Tibial nerve (tissue), 4 donors: ENCODE measurements at regions not wholly inside any gene's neighbourhood (a gene's known extent, or its start where the extent isn't known, plus 50 kb on each side); places are given as distances from the start of the nearest gene placed in this dataset.
"Not testable (repeated sequence)": the region's sequence is repeated elsewhere in the genome, so short reads cannot be mapped to it uniquely, and the experiment has no call there.

Experiments used
- DNase-seq, 2 donors: peaks; one replicate each; pipeline ENCODE4 v3.0.0-alpha.2; 2019; ENCODE audit warnings: low spot score in 2 of 2
- H3K27ac ChIP-seq, 4 donors: fragments of 200-600 bp; sonication (generic) in 3 of 4; one replicate each; pipeline ENCODE4 v1.5.1; 2017 to 2019; ENCODE audit warnings: mild to moderate bottlenecking in 1 of 4
- H3K27me3 ChIP-seq, 2 donors: fragments of 200-600 bp; sonication (generic) in 1 of 2; one replicate each; pipeline versions ENCODE4 v1.5.1 to v1.6.0; 2017 to 2019
- H3K36me3 ChIP-seq, 3 donors: fragments of 200-600 bp; sonication (generic); one replicate each; pipeline ENCODE4 v1.5.1; 2018 to 2019
- H3K4me1 ChIP-seq, 4 donors: fragments of 200-600 bp; sonication (generic) in 3 of 4; one replicate each; pipeline ENCODE4 v1.5.1; 2017 to 2019
- H3K4me3 ChIP-seq, 4 donors: fragments of 200-600 bp; sonication (generic) in 3 of 4; one replicate each; pipeline ENCODE4 v1.5.1; 2017 to 2019; ENCODE audit warnings: mild to moderate bottlenecking in 1 of 4, moderate library complexity in 1 of 4
- H3K9me3 ChIP-seq, 4 donors: fragments of 200-600 bp; sonication (generic) in 3 of 4; one replicate each; pipeline ENCODE4 v1.5.1; 2017 to 2019
- EP300 ChIP-seq, 2 donors: sonication (generic); formaldehyde crosslinking; IDR thresholded peaks; one replicate each; pipeline ENCODE4 v1.6.1; 2017; ENCODE audit warnings: antibody characterized with exemption in 2 of 2, mild to moderate bottlenecking in 1 of 2
- POLR2A ChIP-seq, 2 donors: fragments of 450-650 bp; IDR thresholded peaks; one replicate each; pipeline ENCODE4 v1.6.1; 2017; ENCODE audit warnings: antibody characterized with exemption in 2 of 2, mild to moderate bottlenecking in 2 of 2, moderate library complexity in 2 of 2
- WGBS, 2 donors: methylation state at CpG; one replicate each; pipeline ENCODE4 v1.1.5; 2018; 5-methylcytosine and 5-hydroxymethylcytosine counted together
- TF ChIP-seq, protein P1 (sequence below), 5 experiments: fragments of 200-600 bp in 3 of 5; fragments of 450-650 bp in 2 of 5; sonication (generic) in 3 of 5; IDR thresholded peaks; one replicate each; pipeline ENCODE4 v1.5.1; 2016 to 2019; ENCODE audit warnings: antibody characterized with exemption in 5 of 5, mild to moderate bottlenecking in 3 of 5, moderate library complexity in 2 of 5

DNA sequence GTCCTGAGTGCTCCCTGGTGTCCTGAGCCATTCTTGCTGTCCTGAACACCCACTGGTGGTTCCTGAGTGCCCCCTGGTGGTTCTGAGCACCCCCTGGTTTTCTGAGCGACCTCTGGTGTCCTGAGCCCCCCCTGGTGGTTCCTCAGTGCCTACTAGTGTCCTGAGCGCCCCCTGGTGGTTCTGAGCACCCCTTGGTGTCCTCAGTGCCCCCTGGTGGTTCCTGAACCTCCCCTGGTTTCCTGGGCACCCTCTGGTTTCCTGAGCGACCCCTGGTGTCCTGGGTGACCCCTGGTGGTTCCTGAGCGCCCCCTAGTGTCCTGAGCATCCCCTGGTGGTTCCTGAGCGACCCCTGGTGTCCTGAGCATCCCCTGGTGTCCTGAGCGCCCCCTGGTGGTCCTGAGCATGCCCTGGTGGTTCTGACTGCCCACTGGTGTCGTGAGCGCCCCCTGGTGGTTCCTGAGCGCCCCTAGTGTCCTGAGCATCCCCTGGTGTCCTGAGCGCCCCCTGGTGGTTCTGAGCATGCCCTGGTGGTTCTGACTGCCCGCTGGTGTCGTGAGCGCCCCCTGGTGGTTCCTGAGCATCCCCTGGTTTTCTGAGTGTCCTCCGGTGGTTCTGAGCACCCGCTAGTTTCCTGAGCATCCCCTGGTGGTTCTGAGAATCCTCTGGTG, 473.1 kb downstream of the TMEM121 start:
- TF ChIP-seq EP300 (IDR thresholded peaks at IDR 0.05) (no peak), POLR2A (IDR thresholded peaks at IDR 0.05) (no peak)
- TF ChIP-seq, protein P1, sequence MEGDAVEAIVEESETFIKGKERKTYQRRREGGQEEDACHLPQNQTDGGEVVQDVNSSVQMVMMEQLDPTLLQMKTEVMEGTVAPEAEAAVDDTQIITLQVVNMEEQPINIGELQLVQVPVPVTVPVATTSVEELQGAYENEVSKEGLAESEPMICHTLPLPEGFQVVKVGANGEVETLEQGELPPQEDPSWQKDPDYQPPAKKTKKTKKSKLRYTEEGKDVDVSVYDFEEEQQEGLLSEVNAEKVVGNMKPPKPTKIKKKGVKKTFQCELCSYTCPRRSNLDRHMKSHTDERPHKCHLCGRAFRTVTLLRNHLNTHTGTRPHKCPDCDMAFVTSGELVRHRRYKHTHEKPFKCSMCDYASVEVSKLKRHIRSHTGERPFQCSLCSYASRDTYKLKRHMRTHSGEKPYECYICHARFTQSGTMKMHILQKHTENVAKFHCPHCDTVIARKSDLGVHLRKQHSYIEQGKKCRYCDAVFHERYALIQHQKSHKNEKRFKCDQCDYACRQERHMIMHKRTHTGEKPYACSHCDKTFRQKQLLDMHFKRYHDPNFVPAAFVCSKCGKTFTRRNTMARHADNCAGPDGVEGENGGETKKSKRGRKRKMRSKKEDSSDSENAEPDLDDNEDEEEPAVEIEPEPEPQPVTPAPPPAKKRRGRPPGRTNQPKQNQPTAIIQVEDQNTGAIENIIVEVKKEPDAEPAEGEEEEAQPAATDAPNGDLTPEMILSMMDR (IDR thresholded peaks at IDR 0.05), result peak in 1 of 5 experiments; percentile 17
- Histone ChIP-seq H3K4me1 (no peaks in the 10 kb centered on the region), H3K27me3 (no peaks in the 10 kb centered on the region), H3K27ac (no peak overlapping the region), H3K9me3 (no peaks in the 10 kb centered on the region), H3K4me3 (no peak overlapping the region), H3K36me3 (no peaks in the 10 kb centered on the region)
- 59 to 66% methylated on average over 7 to 13 of the region's 15 CpGs for WGBS, 2 donors
- DNase-seq, result no peak

DNA sequence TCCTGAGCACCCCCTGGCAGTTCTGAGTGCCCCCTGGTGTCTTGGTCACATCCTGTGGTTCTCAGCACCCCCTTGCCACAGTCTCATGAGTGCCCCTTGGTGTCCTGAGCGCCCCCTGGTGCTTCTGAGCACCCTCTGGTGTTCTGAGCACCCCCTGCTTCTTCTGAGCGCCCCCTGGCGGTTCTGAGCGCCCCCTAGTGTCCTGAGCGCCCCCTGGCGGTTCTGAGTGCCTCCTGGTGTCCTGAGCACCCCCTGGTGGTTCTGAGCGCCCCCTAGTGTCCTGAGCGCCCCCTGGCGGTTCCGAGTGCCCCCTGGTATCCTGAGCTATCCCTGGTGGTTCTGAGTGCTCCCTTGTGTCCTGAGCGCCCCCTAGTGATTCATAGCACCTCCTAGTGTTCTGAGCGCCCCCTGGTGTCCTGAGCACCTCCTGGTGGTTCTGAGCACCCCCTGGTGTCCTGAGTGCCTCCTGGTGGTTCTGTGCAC, 473.7 kb downstream of the TMEM121 start:
- H3K9me3 ChIP-seq, H3K4me1 ChIP-seq, H3K27ac ChIP-seq, H3K27me3 ChIP-seq, DNase-seq, H3K36me3 ChIP-seq, H3K4me3 ChIP-seq: not testable (repeated sequence)
- 54% methylated on average over 9 of the region's 12 CpGs; no CpG with 5 or more reads in 1 of the 2 donors for WGBS, 2 donors

DNA sequence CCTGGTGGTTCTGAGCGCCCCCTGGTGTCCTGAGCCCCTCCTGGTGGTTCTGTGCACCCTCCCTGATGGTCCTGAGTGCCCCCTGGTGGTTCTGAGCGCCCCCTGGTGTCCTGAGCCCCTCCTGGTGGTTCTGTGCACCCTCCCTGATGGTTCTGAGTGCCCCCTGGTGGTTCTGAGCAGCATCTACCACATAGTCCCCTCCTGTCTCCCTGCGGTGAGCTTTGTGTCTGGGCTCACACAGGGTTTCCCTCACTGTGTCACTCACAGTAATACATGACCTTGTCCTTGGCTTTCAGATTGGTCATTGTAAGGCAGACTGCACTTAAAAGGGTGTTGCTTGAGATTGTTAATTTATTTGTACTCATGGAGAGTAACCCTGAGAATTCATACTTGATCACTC, 474.9 kb downstream of the TMEM121 start:
- H3K27ac ChIP-seq, H3K4me1 ChIP-seq, H3K4me3 ChIP-seq, DNase-seq, H3K36me3 ChIP-seq, H3K9me3 ChIP-seq, H3K27me3 ChIP-seq: not testable (repeated sequence)
- 80% methylated on average over 1 of the region's 3 CpGs; no CpG with 5 or more reads in 1 of the 2 donors for WGBS, 2 donors

GRCh38 chr14:106003351-106003750, 477.0 kb downstream of the TMEM121 start:
- no peak overlapping the region for H3K27ac ChIP-seq
- H3K9me3 ChIP-seq, result no peaks in the 10 kb centered on the region
- no peak overlapping the region for H3K4me3 ChIP-seq
- TF ChIP-seq, protein P1 (IDR thresholded peaks at IDR 0.05), result no peak
- TF ChIP-seq POLR2A (IDR thresholded peaks at IDR 0.05), result no peak
- no peak for TF ChIP-seq EP300 (IDR thresholded peaks at IDR 0.05)
- no peaks in the 10 kb centered on the region for H3K27me3 ChIP-seq
- no peaks in the 10 kb centered on the region for H3K4me1 ChIP-seq
- no peaks in the 10 kb centered on the region for H3K36me3 ChIP-seq
- DNase-seq, result no peak

DNA sequence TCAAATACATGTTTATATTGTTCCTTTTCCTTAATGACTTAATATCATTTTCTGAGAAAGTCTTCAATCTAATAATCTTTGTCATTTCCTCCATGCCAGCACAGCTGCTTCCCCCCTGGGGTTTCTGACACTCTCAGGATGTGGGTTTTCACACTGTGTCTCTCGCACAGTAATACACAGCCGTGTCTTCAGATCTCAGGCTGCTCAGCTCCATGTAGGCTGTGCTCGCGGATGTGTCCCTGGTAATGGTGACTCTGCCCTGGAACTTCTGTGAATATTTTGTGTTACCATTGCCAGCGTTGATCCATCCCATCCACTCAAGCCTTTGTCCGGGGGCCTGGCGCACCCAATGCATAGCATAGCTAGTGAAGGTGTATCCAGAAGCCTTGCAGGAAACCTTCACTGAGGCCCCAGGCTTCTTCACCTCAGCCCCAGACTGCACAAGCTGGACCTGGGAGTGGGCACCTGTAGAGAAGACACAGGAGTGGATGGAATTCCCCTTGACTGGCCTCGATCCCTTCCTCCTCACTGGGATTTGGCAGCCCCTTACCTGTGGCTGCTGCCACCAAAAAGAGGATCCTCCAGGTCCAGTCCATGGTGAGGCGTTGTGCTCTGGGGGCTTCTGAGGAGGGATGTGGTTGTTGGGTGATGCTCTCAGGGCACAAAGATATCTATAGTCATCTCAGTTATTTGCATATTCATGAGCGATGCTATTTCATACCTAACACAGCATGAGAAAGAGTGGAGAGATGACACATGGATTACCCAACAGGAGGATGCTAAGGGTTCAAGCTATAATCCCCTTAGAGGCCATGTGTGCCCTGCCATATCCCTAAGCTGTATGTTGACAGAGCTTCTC, 478.8 kb downstream of the TMEM121 start:
- not testable (repeated sequence) for DNase-seq, H3K4me3 ChIP-seq, H3K4me1 ChIP-seq, H3K9me3 ChIP-seq, H3K36me3 ChIP-seq, H3K27me3 ChIP-seq
- H3K27ac ChIP-seq, result peak overlapping the region in 1 of 4 donors; percentile 40
- 70 to 71% methylated on average over 8 to 10 of the region's 10 CpGs for WGBS, 2 donors

DNA sequence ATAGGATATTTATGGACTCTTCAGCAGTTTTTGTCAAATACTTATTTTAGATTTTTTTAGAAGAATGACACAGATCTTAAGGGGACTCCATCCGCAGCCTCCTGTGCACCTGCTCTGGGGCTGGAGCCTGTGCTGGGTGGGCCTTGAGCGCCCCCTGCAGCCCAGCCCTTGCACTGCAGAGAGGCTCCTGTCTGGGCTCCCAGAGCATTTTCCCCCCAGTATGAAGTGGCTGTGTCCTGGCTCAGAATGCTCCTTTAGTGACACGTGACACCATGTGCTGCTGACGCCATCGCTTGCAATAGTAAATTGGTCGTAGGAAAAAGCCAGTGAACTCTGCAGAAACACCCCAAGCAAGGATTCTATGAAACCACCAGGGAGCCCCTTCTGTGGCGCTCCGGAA, 479.7 kb downstream of the TMEM121 start:
- H3K36me3 ChIP-seq, H3K4me3 ChIP-seq, H3K4me1 ChIP-seq, H3K27ac ChIP-seq, DNase-seq, H3K27me3 ChIP-seq, H3K9me3 ChIP-seq: not testable (repeated sequence)
- TF ChIP-seq, protein P1 (IDR thresholded peaks at IDR 0.05), result peak in 3 of 5 experiments; percentile 11 to 50 (median 17)
- 44 to 50% methylated on average over 4 to 8 of the region's 8 CpGs for whole genome bisulfite sequencing, 2 donors

DNA sequence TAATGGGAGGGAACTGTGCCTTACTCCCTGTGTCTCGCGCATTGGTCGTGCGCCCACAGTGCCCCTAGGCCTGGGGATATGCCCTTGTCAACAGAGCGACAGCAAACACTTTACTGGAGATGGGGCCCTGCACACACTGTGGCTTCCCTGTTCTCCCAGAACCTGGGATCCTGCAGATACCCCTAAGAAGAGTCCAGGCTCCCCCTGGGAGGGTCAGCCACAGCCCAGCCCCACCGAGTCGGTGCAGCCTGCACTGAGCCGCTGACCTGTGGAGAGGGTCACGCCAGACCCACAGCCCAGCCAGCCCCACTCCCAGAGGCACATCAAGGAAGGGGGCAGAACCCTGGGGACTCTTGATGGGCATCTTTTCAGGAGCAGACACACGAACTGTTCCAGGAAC, 480.3 kb downstream of the TMEM121 start:
- H3K4me3 ChIP-seq, H3K4me1 ChIP-seq, H3K27ac ChIP-seq, H3K36me3 ChIP-seq, DNase-seq, H3K27me3 ChIP-seq, H3K9me3 ChIP-seq: not testable (repeated sequence)
- WGBS, 2 donors, result 80 to 83% methylated on average over 10 of the region's 10 CpGs
